ENCODE measurements at regions not wholly inside any gene's neighbourhood (a gene's known extent, or its start where the extent isn't known, plus 50 kb on each side); places are given as distances from the start of the nearest gene placed in this dataset.

DNA sequence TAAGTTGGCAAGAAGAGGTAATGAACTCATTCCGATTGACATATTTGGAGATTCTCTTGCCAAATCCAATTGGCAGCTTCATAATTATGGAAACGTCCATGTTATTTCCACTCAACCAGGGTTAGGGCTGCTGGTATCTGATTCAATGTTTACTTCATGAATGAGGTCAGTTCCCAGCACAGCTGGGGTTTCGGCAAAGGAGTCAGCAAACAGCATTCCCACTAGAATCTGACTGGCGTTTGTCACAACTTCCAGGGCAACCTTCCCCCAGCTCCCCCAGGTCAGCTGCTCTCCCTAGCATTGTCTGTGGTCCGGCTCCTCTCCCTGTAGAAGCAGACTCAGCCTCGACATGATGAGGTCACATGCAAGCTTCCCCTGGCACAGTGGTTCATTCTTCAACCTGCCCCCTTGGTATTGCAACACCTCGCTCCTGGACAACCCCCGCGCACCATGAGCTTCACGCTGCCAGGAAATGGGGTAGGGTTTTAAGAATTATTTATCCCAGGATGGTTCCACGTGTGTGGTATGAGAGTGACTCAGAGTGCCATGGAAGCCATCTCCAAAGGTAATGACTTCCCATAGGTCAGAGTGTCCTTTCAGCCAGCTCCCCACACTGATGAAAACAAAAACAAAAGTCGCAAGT lies 100.7 kb upstream of the SLC25A33 start (continued):
- TF ChIP-seq, protein P1, sequence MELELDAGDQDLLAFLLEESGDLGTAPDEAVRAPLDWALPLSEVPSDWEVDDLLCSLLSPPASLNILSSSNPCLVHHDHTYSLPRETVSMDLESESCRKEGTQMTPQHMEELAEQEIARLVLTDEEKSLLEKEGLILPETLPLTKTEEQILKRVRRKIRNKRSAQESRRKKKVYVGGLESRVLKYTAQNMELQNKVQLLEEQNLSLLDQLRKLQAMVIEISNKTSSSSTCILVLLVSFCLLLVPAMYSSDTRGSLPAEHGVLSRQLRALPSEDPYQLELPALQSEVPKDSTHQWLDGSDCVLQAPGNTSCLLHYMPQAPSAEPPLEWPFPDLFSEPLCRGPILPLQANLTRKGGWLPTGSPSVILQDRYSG (CRISPR knock-in tag; IDR thresholded peaks at IDR 0.05): no peak
- no peak for TF ChIP-seq ATRX (CRISPR knock-in tag; IDR thresholded peaks at IDR 0.05; ENCODE audit: borderline replicate concordance)
- TF ChIP-seq CBFB (CRISPR knock-in tag; IDR thresholded peaks at IDR 0.05): no peak
- peak; percentile 64; the same call in 1 of the 2 replicates for TF ChIP-seq MAZ (IDR thresholded peaks at IDR 0.05; ENCODE audit: borderline replicate concordance, low read depth, low read length)
- peak; percentile 20 for TF ChIP-seq MAZ (CRISPR knock-in tag; IDR thresholded peaks at IDR 0.05; ENCODE audit: low read depth)
- no peak for TF ChIP-seq RFX1 (IDR thresholded peaks at IDR 0.05)
- TF ChIP-seq, protein P2, sequence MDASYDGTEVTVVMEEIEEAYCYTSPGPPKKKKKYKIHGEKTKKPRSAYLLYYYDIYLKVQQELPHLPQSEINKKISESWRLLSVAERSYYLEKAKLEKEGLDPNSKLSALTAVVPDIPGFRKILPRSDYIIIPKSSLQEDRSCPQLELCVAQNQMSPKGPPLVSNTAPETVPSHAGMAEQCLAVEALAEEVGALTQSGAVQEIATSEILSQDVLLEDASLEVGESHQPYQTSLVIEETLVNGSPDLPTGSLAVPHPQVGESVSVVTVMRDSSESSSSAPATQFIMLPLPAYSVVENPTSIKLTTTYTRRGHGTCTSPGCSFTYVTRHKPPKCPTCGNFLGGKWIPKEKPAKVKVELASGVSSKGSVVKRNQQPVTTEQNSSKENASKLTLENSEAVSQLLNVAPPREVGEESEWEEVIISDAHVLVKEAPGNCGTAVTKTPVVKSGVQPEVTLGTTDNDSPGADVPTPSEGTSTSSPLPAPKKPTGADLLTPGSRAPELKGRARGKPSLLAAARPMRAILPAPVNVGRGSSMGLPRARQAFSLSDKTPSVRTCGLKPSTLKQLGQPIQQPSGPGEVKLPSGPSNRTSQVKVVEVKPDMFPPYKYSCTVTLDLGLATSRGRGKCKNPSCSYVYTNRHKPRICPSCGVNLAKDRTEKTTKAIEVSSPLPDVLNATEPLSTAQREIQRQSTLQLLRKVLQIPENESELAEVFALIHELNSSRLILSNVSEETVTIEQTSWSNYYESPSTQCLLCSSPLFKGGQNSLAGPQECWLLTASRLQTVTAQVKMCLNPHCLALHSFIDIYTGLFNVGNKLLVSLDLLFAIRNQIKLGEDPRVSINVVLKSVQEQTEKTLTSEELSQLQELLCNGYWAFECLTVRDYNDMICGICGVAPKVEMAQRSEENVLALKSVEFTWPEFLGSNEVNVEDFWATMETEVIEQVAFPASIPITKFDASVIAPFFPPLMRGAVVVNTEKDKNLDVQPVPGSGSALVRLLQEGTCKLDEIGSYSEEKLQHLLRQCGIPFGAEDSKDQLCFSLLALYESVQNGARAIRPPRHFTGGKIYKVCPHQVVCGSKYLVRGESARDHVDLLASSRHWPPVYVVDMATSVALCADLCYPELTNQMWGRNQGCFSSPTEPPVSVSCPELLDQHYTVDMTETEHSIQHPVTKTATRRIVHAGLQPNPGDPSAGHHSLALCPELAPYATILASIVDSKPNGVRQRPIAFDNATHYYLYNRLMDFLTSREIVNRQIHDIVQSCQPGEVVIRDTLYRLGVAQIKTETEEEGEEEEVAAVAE (CRISPR knock-in tag; IDR thresholded peaks at IDR 0.05; ENCODE audit: borderline replicate concordance): 0 out of 2 replicates have a peak, but pooled peaks have one; percentile 28
- TF ChIP-seq, protein P3, sequence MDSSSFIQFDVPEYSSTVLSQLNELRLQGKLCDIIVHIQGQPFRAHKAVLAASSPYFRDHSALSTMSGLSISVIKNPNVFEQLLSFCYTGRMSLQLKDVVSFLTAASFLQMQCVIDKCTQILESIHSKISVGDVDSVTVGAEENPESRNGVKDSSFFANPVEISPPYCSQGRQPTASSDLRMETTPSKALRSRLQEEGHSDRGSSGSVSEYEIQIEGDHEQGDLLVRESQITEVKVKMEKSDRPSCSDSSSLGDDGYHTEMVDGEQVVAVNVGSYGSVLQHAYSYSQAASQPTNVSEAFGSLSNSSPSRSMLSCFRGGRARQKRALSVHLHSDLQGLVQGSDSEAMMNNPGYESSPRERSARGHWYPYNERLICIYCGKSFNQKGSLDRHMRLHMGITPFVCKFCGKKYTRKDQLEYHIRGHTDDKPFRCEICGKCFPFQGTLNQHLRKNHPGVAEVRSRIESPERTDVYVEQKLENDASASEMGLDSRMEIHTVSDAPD (CRISPR knock-in tag; IDR thresholded peaks at IDR 0.05): 0 out of 2 replicates have a peak, but pooled peaks have one; percentile 64
- TF ChIP-seq, protein P4, sequence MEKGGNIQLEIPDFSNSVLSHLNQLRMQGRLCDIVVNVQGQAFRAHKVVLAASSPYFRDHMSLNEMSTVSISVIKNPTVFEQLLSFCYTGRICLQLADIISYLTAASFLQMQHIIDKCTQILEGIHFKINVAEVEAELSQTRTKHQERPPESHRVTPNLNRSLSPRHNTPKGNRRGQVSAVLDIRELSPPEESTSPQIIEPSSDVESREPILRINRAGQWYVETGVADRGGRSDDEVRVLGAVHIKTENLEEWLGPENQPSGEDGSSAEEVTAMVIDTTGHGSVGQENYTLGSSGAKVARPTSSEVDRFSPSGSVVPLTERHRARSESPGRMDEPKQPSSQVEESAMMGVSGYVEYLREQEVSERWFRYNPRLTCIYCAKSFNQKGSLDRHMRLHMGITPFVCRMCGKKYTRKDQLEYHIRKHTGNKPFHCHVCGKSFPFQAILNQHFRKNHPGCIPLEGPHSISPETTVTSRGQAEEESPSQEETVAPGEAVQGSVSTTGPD (CRISPR knock-in tag; IDR thresholded peaks at IDR 0.05): no peak
- TF ChIP-seq, protein P5, sequence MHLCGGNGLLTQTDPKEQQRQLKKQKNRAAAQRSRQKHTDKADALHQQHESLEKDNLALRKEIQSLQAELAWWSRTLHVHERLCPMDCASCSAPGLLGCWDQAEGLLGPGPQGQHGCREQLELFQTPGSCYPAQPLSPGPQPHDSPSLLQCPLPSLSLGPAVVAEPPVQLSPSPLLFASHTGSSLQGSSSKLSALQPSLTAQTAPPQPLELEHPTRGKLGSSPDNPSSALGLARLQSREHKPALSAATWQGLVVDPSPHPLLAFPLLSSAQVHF (CRISPR knock-in tag; IDR thresholded peaks at IDR 0.05): no peak
- TF ChIP-seq, protein P6, sequence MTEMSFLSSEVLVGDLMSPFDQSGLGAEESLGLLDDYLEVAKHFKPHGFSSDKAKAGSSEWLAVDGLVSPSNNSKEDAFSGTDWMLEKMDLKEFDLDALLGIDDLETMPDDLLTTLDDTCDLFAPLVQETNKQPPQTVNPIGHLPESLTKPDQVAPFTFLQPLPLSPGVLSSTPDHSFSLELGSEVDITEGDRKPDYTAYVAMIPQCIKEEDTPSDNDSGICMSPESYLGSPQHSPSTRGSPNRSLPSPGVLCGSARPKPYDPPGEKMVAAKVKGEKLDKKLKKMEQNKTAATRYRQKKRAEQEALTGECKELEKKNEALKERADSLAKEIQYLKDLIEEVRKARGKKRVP (CRISPR knock-in tag; IDR thresholded peaks at IDR 0.05): peak in 1 of 2 experiments; percentile 91; a peak in 2 of 4 replicates
- TF ChIP-seq CC2D1A (CRISPR knock-in tag; IDR thresholded peaks at IDR 0.05): no peak
- no peak; the same call in 1 of the 2 replicates for TF ChIP-seq DNMT3B (CRISPR knock-in tag; conservative IDR thresholded peaks at IDR 0.05)
- no peak; the same call in 1 of the 2 replicates for TF ChIP-seq ZNF563 (CRISPR knock-in tag; IDR thresholded peaks at IDR 0.05)
- TF ChIP-seq ZNF709 (CRISPR knock-in tag; IDR thresholded peaks at IDR 0.05): no peak
- TF ChIP-seq, protein P7, sequence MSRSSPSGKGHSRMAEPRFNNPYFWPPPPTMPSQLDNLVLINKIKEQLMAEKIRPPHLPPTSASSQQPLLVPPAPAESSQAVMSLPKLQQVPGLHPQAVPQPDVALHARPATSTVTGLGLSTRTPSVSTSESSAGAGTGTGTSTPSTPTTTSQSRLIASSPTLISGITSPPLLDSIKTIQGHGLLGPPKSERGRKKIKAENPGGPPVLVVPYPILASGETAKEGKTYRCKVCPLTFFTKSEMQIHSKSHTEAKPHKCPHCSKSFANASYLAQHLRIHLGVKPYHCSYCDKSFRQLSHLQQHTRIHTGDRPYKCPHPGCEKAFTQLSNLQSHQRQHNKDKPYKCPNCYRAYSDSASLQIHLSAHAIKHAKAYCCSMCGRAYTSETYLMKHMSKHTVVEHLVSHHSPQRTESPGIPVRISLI (CRISPR knock-in tag; IDR thresholded peaks at IDR 0.05; ENCODE audit: borderline replicate concordance): no peak
- no peak for TF ChIP-seq PPARG (CRISPR knock-in tag; conservative IDR thresholded peaks at IDR 0.05)
- TF ChIP-seq TCF12 (IDR thresholded peaks at IDR 0.05): no peak
- TF ChIP-seq TCF12 (CRISPR knock-in tag; IDR thresholded peaks at IDR 0.05): no peak
